ENCODE measurements at regions not wholly inside any gene's neighbourhood (a gene's known extent, or its start where the extent isn't known, plus 50 kb on each side); places are given as distances from the start of the nearest gene placed in this dataset.

DNA sequence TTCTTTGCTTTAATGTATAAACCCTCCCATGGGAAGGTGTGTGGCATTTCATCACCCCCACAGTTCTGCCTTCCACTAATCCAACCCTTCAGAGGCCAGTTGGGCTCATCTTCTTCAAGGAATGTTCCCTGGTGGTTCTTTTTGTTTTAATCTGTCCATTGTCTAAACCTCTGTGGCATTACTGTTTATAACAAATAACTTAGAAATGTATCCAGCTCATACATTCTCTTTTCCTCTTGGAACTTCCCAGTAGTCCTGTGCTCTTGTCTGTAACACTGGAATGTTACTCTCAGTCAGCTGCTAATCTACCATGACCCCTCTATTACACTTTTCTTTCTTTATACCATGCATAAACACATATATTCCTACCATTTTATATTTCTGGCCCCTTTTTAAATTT is 213.5 kb upstream of the TARS1 start:
- intact Hi-C loops (cut with micrococcal nuclease; ENCODE audit: unreplicated experiment), result no loop called here
- no peak overlapping the region for H3K9ac ChIP-seq (ENCODE audit: insufficient read depth, low read depth, low read length)
- no peaks in the 10 kb centered on the region for H3K79me2 ChIP-seq (ENCODE audit: insufficient read depth, low read length)
- no peak overlapping the region for H3K4me3 ChIP-seq (replicated peaks in 1 of 3; ENCODE audit: insufficient read depth in 1 of 3, low read depth in 2 of 3, low read length in 3 of 3)
- no peak for TF ChIP-seq SIX4 (CRISPR knock-in tag; IDR thresholded peaks at IDR 0.05)
- no peak for TF ChIP-seq CHD2 (IDR thresholded peaks at IDR 0.05; ENCODE audit: low read depth, low read length)
- no peak for TF ChIP-seq FOXA1 (IDR thresholded peaks at IDR 0.05)
- no peak for TF ChIP-seq FOXA1 (CRISPR knock-in tag; IDR thresholded peaks at IDR 0.05)
- no peak for TF ChIP-seq NR2F1 (CRISPR knock-in tag; IDR thresholded peaks at IDR 0.05)
- no peak for TF ChIP-seq ZNF761 (CRISPR knock-in tag; conservative IDR thresholded peaks at IDR 0.05)
- TF ChIP-seq, protein P1, sequence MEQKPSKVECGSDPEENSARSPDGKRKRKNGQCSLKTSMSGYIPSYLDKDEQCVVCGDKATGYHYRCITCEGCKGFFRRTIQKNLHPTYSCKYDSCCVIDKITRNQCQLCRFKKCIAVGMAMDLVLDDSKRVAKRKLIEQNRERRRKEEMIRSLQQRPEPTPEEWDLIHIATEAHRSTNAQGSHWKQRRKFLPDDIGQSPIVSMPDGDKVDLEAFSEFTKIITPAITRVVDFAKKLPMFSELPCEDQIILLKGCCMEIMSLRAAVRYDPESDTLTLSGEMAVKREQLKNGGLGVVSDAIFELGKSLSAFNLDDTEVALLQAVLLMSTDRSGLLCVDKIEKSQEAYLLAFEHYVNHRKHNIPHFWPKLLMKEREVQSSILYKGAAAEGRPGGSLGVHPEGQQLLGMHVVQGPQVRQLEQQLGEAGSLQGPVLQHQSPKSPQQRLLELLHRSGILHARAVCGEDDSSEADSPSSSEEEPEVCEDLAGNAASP (CRISPR knock-in tag; IDR thresholded peaks at IDR 0.05; ENCODE audit: borderline replicate concordance), result no peak
- TF ChIP-seq STAG1 (CRISPR knock-in tag; IDR thresholded peaks at IDR 0.05), result no peak
- TF ChIP-seq ZNF121 (CRISPR knock-in tag; IDR thresholded peaks at IDR 0.05), result no peak
- TF ChIP-seq ZNF576 (CRISPR knock-in tag; IDR thresholded peaks at IDR 0.05), result no peak
- TF ChIP-seq ZNF292 (CRISPR knock-in tag; IDR thresholded peaks at IDR 0.05; ENCODE audit: borderline replicate concordance, low read depth), result no peak
- no peak for TF ChIP-seq ZNF614 (CRISPR knock-in tag; IDR thresholded peaks at IDR 0.05; ENCODE audit: borderline replicate concordance)
- no peak for TF ChIP-seq BRD4 (CRISPR knock-in tag; IDR thresholded peaks at IDR 0.05)
- TF ChIP-seq ZNF878 (CRISPR knock-in tag; IDR thresholded peaks at IDR 0.05), result no peak
- TF ChIP-seq PHB2 (IDR thresholded peaks at IDR 0.05; ENCODE audit: partially characterized antibody), result no peak
- TF ChIP-seq ZNF552 (CRISPR knock-in tag; IDR thresholded peaks at IDR 0.05; ENCODE audit: borderline replicate concordance), result no peak
- TF ChIP-seq ZFP36L1 (CRISPR knock-in tag; IDR thresholded peaks at IDR 0.05), result no peak
- TF ChIP-seq ZNF350 (CRISPR knock-in tag; IDR thresholded peaks at IDR 0.05; ENCODE audit: borderline replicate concordance, low read depth), result no peak
- no peak for TF ChIP-seq MTA3 (CRISPR knock-in tag; IDR thresholded peaks at IDR 0.05)
- no peaks in the 10 kb centered on the region for H4K20me1 ChIP-seq (ENCODE audit: insufficient read depth, low read length)
- no peaks in the 10 kb centered on the region for H3K4me1 ChIP-seq (ENCODE audit: insufficient read depth, low read length)
- DNase-seq (ENCODE audit: low spot score) (no peak), FAIRE-seq (no peak), ATAC-seq (no peak)
- ChIA-PET POLR2A (no interaction called here), CTCF (ENCODE audit: low intra/inter-chr PET ratio, low total read pairs) (no interaction called here)
- no TSS peak for BruUV-seq (replicated peaks)
- H3K27me3 ChIP-seq (ENCODE audit: control insufficient read depth in 1 of 2, insufficient read depth in 2 of 2, low read length in 2 of 2), result no peaks in the 10 kb centered on the region
- H3K9me3 ChIP-seq (ENCODE audit: low read length), result no peaks in the 10 kb centered on the region
- H3K4me2 ChIP-seq (ENCODE audit: low read depth, low read length), result no peak overlapping the region
- H3K36me3 ChIP-seq (replicated peaks in 1 of 2; ENCODE audit: control insufficient read depth in 1 of 2, insufficient read depth in 2 of 2, low read length in 2 of 2), result no peaks in the 10 kb centered on the region
- in situ Hi-C loops (cut with HindIII; ENCODE audit: extremely low pct_ligation_motif_present, low pct_unique_long_range_greater_than_20kb), result no loop called here
- H3K27ac ChIP-seq (ENCODE audit: extremely low read length, insufficient read depth, low read length), result no peak overlapping the region
- no peak overlapping the region for H2AFZ ChIP-seq (ENCODE audit: low read length)
